HG02571 (cell line): ENCODE measurements at regions not wholly inside any gene's neighbourhood (a gene's known extent, or its start where the extent isn't known, plus 50 kb on each side); places are given as distances from the start of the nearest gene placed in this dataset.

Source experiments
- ATAC-seq: cut with Tn5 transposase; IDR thresholded peaks from one replicate; pipeline ENCODE4 v1.9.1; 2021; ENCODE audit warnings: mild to moderate bottlenecking, moderate library complexity; ENCODE audit not compliant: unreplicated experiment

- no peak for ATAC-seq
These were observed 72.0 kb upstream of the SMC2 start for GRCh38 chr9:104022083-104022482.

- no peak for ATAC-seq
These were observed 69.0 kb upstream of the SMC2 start for GRCh38 chr9:104025104-104025503.

- no peak for ATAC-seq
These were observed 68.2 kb upstream of the SMC2 start for GRCh38 chr9:104025945-104026344.

- ATAC-seq, result no peak
These were observed 66.8 kb upstream of the SMC2 start for GRCh38 chr9:104027295-104027694.

GRCh38 chr9:104028827-104029226 is 65.3 kb upstream of the SMC2 start:
- no peak for ATAC-seq
